ENCODE measurements at regions not wholly inside any gene's neighbourhood (a gene's known extent, or its start where the extent isn't known, plus 50 kb on each side); places are given as distances from the start of the nearest gene placed in this dataset.

DNA sequence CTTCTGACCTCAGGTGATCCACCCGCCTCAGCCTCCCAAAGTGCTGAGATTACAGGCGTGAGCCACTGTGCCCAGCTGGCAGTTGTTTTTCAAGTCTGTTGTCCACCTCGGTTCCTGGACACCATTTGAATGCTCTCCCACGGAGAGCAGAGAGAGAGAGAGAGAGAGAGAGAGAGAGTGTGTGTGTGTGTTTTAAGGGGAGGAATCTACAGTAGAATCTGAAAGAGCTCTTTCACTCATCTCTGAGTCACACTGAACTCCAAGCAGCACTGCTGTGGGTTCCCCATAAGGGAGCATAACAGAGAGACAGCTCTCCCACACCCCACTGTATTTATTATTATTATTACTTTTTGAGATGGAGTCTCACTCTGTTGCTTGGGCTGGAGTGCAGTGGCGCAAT is 156.6 kb downstream of the RPLP1 start:
- intact Hi-C loops (cut with DNase I) = no loop called here
- DNase-seq (no peak), ATAC-seq (peak in 1 of 2 donors; percentile 31)
- TF ChIP-seq, protein P1, sequence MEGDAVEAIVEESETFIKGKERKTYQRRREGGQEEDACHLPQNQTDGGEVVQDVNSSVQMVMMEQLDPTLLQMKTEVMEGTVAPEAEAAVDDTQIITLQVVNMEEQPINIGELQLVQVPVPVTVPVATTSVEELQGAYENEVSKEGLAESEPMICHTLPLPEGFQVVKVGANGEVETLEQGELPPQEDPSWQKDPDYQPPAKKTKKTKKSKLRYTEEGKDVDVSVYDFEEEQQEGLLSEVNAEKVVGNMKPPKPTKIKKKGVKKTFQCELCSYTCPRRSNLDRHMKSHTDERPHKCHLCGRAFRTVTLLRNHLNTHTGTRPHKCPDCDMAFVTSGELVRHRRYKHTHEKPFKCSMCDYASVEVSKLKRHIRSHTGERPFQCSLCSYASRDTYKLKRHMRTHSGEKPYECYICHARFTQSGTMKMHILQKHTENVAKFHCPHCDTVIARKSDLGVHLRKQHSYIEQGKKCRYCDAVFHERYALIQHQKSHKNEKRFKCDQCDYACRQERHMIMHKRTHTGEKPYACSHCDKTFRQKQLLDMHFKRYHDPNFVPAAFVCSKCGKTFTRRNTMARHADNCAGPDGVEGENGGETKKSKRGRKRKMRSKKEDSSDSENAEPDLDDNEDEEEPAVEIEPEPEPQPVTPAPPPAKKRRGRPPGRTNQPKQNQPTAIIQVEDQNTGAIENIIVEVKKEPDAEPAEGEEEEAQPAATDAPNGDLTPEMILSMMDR (IDR thresholded peaks at IDR 0.05) = no peak
- no peaks in the 10 kb centered on the region for H3K4me1 ChIP-seq
- H3K27me3 ChIP-seq (ENCODE audit: low read depth) = no peaks in the 10 kb centered on the region
- no peak overlapping the region for H3K27ac ChIP-seq
- H3K9me3 ChIP-seq = no peaks in the 10 kb centered on the region
- H3K4me3 ChIP-seq = no peak overlapping the region
- no peaks in the 10 kb centered on the region for H3K36me3 ChIP-seq

DNA sequence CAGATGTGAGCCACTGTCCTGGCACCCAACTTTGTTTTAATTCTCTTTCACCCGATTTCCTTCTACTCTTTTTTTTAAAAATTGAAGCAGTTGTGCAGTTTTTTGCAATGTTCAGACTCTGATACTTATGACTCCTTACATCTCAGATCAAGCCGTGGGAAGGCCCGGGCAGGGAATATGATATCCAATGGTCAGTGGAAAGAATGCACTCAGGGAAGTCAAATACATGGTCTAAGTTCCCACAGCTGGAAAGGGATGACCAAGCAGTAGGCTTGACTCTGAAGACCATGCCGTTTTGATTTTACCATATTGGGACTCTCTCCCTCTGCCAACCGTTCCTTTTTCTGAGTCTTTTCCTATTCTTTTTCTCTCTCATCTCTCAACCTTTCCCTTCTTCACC is 157.2 kb downstream of the RPLP1 start:
- ATAC-seq (no peak), DNase-seq (no peak)
- TF ChIP-seq, protein P1 (IDR thresholded peaks at IDR 0.05) = no peak
- intact Hi-C loops (cut with DNase I) = no loop called here
- no peak overlapping the region for H3K4me3 ChIP-seq
- H3K4me1 ChIP-seq = no peaks in the 10 kb centered on the region
- H3K27ac ChIP-seq = no peak overlapping the region
- no peaks in the 10 kb centered on the region for H3K9me3 ChIP-seq
- no peaks in the 10 kb centered on the region for H3K27me3 ChIP-seq (ENCODE audit: low read depth)
- H3K36me3 ChIP-seq = no peaks in the 10 kb centered on the region

DNA sequence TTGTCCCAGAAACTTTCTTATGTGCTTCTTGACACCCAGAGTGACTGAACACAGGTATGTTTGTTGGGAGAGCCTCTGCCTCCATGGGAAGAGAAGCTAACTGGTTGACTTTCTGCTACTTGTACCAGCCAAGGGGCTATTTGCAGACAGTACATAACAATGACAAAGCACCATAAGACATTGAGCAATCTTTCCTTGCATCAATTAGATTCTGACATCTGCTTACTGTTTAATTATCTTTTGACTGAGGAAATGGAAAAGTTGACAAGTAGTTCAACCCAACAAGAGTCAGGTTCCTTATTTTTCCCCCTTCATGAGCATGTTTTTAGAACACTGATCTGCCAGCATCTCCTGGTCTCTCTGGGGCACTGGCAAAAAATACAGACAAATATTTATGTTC is 157.7 kb downstream of the RPLP1 start:
- Histone ChIP-seq H3K36me3 (no peaks in the 10 kb centered on the region), H3K27me3 (ENCODE audit: low read depth) (no peaks in the 10 kb centered on the region), H3K27ac (no peak overlapping the region), H3K9me3 (no peaks in the 10 kb centered on the region), H3K4me1 (no peaks in the 10 kb centered on the region), H3K4me3 (no peak overlapping the region)
- TF ChIP-seq, protein P1 (IDR thresholded peaks at IDR 0.05) = no peak
- DNase-seq (no peak), ATAC-seq (no peak)
- intact Hi-C loops (cut with DNase I) = no loop called here

DNA sequence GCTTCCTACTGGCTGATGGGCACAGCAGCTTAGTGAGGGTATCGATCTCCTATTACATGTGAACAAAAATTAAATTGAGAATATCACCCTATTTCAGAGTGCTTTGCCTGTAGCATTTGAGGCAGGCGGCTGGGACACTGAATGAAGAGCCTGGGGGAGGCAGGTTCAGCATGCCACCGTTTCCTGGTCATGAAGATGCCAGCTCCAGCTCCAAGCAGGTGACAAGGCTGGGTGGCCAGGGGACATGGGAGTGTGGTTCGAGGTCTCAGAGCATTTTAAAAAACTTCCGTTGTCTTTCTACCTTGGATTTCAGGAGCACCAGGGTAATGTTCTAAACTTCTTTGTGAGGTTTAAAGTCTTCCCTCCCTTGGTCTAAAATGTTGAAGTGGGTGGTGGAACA is 158.2 kb downstream of the RPLP1 start:
- intact Hi-C loops (cut with DNase I) = no loop called here
- no peak overlapping the region for H3K4me3 ChIP-seq
- ATAC-seq (no peak), DNase-seq (no peak)
- H3K4me1 ChIP-seq = no peaks in the 10 kb centered on the region
- TF ChIP-seq, protein P1 (IDR thresholded peaks at IDR 0.05) = no peak
- H3K27me3 ChIP-seq (ENCODE audit: low read depth) = no peaks in the 10 kb centered on the region
- H3K27ac ChIP-seq = no peak overlapping the region
- no peaks in the 10 kb centered on the region for H3K36me3 ChIP-seq
- no peaks in the 10 kb centered on the region for H3K9me3 ChIP-seq

DNA sequence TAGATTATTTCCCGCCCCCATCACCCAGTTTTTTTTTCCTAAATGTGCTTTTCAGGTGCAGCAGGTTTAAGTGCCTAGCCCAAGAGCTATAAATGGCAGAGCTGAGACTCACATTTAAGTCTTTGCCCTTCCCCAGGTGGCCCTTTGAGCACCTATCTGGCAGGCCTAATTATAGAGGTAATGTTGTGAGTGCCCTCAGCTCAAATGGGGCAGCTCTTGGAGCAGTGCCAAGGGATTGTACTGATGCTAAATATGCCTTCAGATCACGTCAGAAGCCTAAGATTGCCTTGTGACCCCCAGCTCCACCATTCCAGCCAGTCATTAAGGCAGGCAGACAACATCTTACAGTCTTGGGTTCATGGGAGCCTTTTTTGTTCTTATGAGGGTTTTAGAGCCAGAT is 159.5 kb downstream of the RPLP1 start:
- H3K4me1 ChIP-seq = no peaks in the 10 kb centered on the region
- ATAC-seq (no peak), DNase-seq (no peak)
- no peak overlapping the region for H3K27ac ChIP-seq
- H3K9me3 ChIP-seq = no peaks in the 10 kb centered on the region
- intact Hi-C loops (cut with DNase I) = no loop called here
- TF ChIP-seq, protein P1 (IDR thresholded peaks at IDR 0.05) = no peak
- H3K27me3 ChIP-seq (ENCODE audit: low read depth) = no peaks in the 10 kb centered on the region
- no peaks in the 10 kb centered on the region for H3K36me3 ChIP-seq
- no peak overlapping the region for H3K4me3 ChIP-seq

DNA sequence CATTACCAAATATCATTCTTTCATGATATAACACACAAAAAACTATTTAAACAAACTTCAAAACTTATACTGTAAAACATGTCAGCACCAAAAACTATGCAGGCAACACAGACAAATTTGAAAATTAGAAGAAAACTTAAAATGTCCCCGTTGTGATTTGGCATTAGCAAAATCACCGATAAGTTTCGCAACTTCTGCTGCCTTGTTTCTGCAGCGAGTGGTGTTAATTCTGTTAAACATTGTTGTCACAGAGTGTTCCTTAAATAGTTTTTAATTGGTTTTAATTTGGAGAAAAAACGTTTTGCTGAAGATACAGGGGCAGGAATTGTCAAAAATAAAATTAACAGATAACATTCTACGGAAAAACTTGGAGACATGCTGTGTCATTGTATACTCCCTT is 160.6 kb downstream of the RPLP1 start:
- TF ChIP-seq, protein P1 (IDR thresholded peaks at IDR 0.05) = no peak
- H3K4me3 ChIP-seq = no peak overlapping the region
- DNase-seq = no peak
- intact Hi-C loops (cut with DNase I) = no loop called here
- no peaks in the 10 kb centered on the region for H3K36me3 ChIP-seq
- H3K9me3 ChIP-seq = no peaks in the 10 kb centered on the region
- ATAC-seq = no peak
- H3K27me3 ChIP-seq (ENCODE audit: low read depth) = no peaks in the 10 kb centered on the region
- H3K4me1 ChIP-seq = no peaks in the 10 kb centered on the region
- no peak overlapping the region for H3K27ac ChIP-seq
